HG03571 (cell line): ENCODE measurements at regions not wholly inside any gene's neighbourhood (a gene's known extent, or its start where the extent isn't known, plus 50 kb on each side); places are given as distances from the start of the nearest gene placed in this dataset.
"Not testable (repeated sequence)": the region's sequence is repeated elsewhere in the genome, so short reads cannot be mapped to it uniquely, and the experiment has no call there.

ENCODE experiments used
- ATAC-seq: cut with Tn5 transposase; IDR thresholded peaks from one replicate; pipeline ENCODE4 v1.9.1; 2021; ENCODE audit not compliant: unreplicated experiment

- ATAC-seq, result no peak
These were observed 109.6 kb upstream of the COBL start for GRCh38 chr7:51426163-51426562.

GRCh38 chr7:51409934-51410333 lies 93.3 kb upstream of the COBL start:
- ATAC-seq, result not testable (repeated sequence)

- not testable (repeated sequence) for ATAC-seq
These were observed 81.0 kb upstream of the COBL start for GRCh38 chr7:51397608-51398007.

- not testable (repeated sequence) for ATAC-seq
These were observed 76.4 kb upstream of the COBL start for GRCh38 chr7:51393003-51393402.

- ATAC-seq, result not testable (repeated sequence)
These were observed 73.3 kb upstream of the COBL start for GRCh38 chr7:51389952-51390351.

- ATAC-seq, result not testable (repeated sequence)
These were observed 72.7 kb upstream of the COBL start for GRCh38 chr7:51389216-51389812.

GRCh38 chr7:51388241-51388640 lies 71.6 kb upstream of the COBL start:
- not testable (repeated sequence) for ATAC-seq

- not testable (repeated sequence) for ATAC-seq
These were observed 70.4 kb upstream of the COBL start for GRCh38 chr7:51386806-51387568.

GRCh38 chr7:51386184-51386583 lies 69.6 kb upstream of the COBL start:
- ATAC-seq, result not testable (repeated sequence)

GRCh38 chr7:51382243-51382642 lies 65.6 kb upstream of the COBL start:
- not testable (repeated sequence) for ATAC-seq

GRCh38 chr7:51376420-51377092 lies 59.9 kb upstream of the COBL start:
- no peak for ATAC-seq

- ATAC-seq, result no peak
These were observed 58.3 kb upstream of the COBL start for GRCh38 chr7:51374936-51375335.

GRCh38 chr7:51373607-51374006 lies 57.0 kb upstream of the COBL start:
- ATAC-seq, result not testable (repeated sequence)

GRCh38 chr7:51369746-51370145 lies 53.1 kb upstream of the COBL start:
- ATAC-seq, result no peak

- not testable (repeated sequence) for ATAC-seq
These were observed 52.6 kb upstream of the COBL start for GRCh38 chr7:51369228-51369627.

- no peak for ATAC-seq
These were observed 51.7 kb upstream of the COBL start for GRCh38 chr7:51368334-51368733.

GRCh38 chr7:51367614-51367968 lies 51.0 kb upstream of the COBL start:
- no peak for ATAC-seq

GRCh38 chr7:51366930-51367613 lies 50.5 kb upstream of the COBL start:
- ATAC-seq, result peak; percentile 64
